Fibroblast of lung (primary cell): ENCODE measurements at regions not wholly inside any gene's neighbourhood (a gene's known extent, or its start where the extent isn't known, plus 50 kb on each side); places are given as distances from the start of the nearest gene placed in this dataset.

Source experiments
- CTCF ChIP-seq, 2 donors: IDR thresholded peaks in 1 of 2; conservative IDR thresholded peaks in 1 of 2; 1 replicate in 1 of 2; 2 replicates in 1 of 2; pipeline ENCODE4 v1.5.1; 2011 to 2012; ENCODE audit warnings: low read length in 2 of 2, control low read depth in 1 of 2, inconsistent platforms in 1 of 2, low read depth in 1 of 2, mild to moderate bottlenecking in 1 of 2
- EZH2 ChIP-seq: IDR thresholded peaks from 2 replicates; pipeline ENCODE4 v1.5.1; 2012; ENCODE audit warnings: low read length, control low read depth, mild to moderate bottlenecking; ENCODE audit errors: missing control alignments

GRCh38 chr4:1562771-1563170, 121.3 kb downstream of the FAM53A start:
- TF ChIP-seq EZH2 (no peak), CTCF (conservative IDR thresholded peaks at IDR 0.05 in 1 of 2, IDR thresholded peaks at IDR 0.05 in 1 of 2; ENCODE audit: low read depth in 1 of 2, low read length in 2 of 2) (no peak)
